Astrocyte (in vitro differentiated cells and primary cell): ENCODE measurements at regions not wholly inside any gene's neighbourhood (a gene's known extent, or its start where the extent isn't known, plus 50 kb on each side); places are given as distances from the start of the nearest gene placed in this dataset.

Experiments used
- EZH2 ChIP-seq: IDR thresholded peaks from 2 replicates; pipeline ENCODE4 v1.6.1; 2012; ENCODE audit warnings: mild to moderate bottlenecking, low read length, inconsistent platforms; ENCODE audit not compliant: insufficient read depth
- TF ChIP-seq, protein P1 (sequence below): IDR thresholded peaks from 2 replicates; pipeline ENCODE4 v1.5.1; 2011; ENCODE audit warnings: low read depth, mild to moderate bottlenecking, inconsistent platforms, low read length, moderate library complexity; ENCODE audit not compliant: insufficient read depth

DNA sequence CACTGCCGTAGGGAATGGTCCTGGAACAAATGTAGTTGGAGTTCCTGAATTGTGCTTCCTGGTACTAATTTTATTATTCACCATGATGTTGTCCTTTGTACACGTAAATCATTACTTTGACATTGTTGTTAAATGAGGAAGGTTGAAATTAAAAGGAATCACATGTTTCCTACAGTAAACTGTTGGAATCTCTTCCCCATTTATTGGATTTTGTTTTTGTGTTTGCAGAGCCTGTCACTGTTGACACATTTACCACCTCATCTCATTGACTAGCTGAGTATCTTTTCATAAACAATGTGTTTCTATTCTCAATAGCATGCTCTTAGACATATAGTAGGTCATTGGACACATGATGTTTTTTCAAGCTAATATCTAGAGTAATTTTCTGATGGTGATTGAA is 1012.5 kb downstream of the NR2F1-AS1 start:
- TF ChIP-seq EZH2, result no peak
- TF ChIP-seq, protein P1, sequence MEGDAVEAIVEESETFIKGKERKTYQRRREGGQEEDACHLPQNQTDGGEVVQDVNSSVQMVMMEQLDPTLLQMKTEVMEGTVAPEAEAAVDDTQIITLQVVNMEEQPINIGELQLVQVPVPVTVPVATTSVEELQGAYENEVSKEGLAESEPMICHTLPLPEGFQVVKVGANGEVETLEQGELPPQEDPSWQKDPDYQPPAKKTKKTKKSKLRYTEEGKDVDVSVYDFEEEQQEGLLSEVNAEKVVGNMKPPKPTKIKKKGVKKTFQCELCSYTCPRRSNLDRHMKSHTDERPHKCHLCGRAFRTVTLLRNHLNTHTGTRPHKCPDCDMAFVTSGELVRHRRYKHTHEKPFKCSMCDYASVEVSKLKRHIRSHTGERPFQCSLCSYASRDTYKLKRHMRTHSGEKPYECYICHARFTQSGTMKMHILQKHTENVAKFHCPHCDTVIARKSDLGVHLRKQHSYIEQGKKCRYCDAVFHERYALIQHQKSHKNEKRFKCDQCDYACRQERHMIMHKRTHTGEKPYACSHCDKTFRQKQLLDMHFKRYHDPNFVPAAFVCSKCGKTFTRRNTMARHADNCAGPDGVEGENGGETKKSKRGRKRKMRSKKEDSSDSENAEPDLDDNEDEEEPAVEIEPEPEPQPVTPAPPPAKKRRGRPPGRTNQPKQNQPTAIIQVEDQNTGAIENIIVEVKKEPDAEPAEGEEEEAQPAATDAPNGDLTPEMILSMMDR, result no peak
